OCI-LY3 (cell line): ENCODE measurements at regions not wholly inside any gene's neighbourhood (a gene's known extent, or its start where the extent isn't known, plus 50 kb on each side); places are given as distances from the start of the nearest gene placed in this dataset.

ENCODE experiments used
- EZH2phosphoT487 ChIP-seq: fragments of 200-600 bp; shearing (Covaris generic); IDR thresholded peaks from 2 replicates; pipeline ENCODE4 v1.6.1; 2018; ENCODE audit warnings: antibody characterized with exemption, mixed run types, low read depth
- TF ChIP-seq, protein P1 (sequence below): fragments of 200-600, 300-600 bp; sonication (generic); IDR thresholded peaks from 2 replicates; pipeline ENCODE4 v1.5.1; 2014; ENCODE audit warnings: antibody characterized with exemption, low read length, low read depth

DNA sequence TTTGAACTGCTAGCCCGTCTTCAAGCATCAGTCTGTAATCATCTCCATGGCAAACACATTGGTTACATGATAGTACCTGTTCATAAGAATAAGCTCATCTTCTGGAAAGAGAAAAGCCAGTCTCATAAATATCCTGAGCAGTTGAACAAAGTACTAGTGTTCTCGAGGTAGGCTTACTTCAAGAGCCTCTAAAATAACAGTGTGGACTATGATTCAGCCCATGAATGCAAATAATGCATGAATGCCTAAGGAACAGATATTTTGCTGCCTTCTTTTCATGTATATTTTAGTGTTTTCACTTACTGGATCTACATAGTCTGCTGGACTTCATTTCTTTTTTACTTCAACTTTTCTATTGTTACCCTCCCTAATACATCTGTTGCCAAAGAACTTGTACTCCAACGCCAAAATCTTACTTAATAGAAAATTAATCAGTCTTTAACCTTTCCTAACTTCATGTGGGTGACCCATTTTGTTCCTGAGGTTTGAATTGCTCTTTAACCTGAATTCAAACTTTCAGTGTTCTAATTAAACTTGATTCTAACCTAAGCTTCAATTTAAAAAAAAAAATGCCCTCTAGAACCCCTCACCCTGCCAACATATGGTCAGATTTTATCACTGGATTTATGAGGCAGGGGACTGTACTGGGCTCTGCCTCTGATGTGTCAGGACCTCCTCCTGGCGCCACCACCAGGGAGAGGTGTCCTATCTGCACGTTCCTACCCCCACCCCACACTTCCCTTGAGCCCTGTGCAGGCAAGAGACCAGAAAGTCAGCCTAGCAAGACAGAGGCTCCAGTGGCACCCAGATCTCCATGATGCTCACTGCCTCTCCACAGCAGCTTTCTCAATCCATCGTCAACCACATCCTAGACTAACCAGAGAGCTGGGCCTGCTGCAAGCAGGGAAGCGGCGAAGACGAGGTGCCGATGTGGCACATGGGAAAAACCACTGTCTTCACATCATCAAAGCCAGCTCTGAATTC lies 264.7 kb upstream of the ID2 start:
- TF ChIP-seq, protein P1, sequence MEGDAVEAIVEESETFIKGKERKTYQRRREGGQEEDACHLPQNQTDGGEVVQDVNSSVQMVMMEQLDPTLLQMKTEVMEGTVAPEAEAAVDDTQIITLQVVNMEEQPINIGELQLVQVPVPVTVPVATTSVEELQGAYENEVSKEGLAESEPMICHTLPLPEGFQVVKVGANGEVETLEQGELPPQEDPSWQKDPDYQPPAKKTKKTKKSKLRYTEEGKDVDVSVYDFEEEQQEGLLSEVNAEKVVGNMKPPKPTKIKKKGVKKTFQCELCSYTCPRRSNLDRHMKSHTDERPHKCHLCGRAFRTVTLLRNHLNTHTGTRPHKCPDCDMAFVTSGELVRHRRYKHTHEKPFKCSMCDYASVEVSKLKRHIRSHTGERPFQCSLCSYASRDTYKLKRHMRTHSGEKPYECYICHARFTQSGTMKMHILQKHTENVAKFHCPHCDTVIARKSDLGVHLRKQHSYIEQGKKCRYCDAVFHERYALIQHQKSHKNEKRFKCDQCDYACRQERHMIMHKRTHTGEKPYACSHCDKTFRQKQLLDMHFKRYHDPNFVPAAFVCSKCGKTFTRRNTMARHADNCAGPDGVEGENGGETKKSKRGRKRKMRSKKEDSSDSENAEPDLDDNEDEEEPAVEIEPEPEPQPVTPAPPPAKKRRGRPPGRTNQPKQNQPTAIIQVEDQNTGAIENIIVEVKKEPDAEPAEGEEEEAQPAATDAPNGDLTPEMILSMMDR = no peak
- TF ChIP-seq EZH2phosphoT487 = no peak
